ENCODE measurements at regions not wholly inside any gene's neighbourhood (a gene's known extent, or its start where the extent isn't known, plus 50 kb on each side); places are given as distances from the start of the nearest gene placed in this dataset.

DNA sequence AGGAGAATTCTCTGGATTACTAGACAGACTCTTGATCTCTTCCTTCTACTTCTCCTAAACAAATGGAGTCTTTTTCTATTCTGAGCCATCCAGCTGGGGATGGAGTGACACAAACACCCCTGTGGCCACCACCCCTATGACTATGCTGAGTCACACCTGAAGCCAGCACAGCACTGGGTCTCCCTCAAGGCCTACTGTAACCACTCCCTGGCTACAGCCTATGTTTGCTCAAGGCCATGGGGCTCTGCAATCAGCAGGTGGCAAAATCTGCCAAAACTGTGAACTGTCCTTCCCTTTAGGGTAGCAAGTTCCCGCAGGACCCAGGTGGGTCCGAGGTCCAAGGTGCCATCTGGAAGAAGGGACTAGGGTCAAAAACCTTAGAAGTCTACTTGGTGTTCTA lies 132.3 kb downstream of the TINAG start:
- no peak overlapping the region for H3K27ac ChIP-seq (ENCODE audit: low read depth)
- no peak overlapping the region for H3K4me3 ChIP-seq (ENCODE audit: low read depth, low read length)
- WGBS, result 91% methylated on average over 2 of the region's 2 CpGs
- H3K4me1 ChIP-seq (ENCODE audit: insufficient read depth), result no peaks in the 10 kb centered on the region
- H3K36me3 ChIP-seq (ENCODE audit: insufficient read depth), result no peaks in the 10 kb centered on the region
- no peak for DNase-seq (ENCODE audit: extremely low spot score)

DNA sequence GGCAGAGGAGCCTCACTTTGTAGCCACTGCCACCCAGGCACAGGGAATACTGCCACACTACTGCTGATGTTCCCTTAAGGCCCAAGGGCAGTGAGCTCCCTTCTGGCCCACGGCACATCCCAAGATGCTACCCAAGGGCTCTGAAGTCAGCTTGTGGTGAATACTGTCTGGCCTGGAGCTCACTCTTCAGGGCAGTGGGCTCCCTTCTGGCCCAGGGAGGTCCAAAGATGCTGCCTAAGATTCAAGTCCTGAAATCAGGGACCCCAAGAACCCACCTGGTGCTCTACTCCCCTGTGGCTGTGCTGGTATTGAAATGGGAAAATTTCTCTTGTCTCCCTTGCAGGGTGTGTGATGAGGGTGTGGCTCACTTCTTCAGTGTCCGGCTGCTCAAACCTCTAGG lies 132.8 kb downstream of the TINAG start:
- WGBS, result 87% methylated on average over 2 of the region's 2 CpGs
- H3K27ac ChIP-seq (ENCODE audit: low read depth), result no peak overlapping the region
- H3K36me3 ChIP-seq (ENCODE audit: insufficient read depth), result no peaks in the 10 kb centered on the region
- H3K4me1 ChIP-seq (ENCODE audit: insufficient read depth), result no peaks in the 10 kb centered on the region
- no peak overlapping the region for H3K4me3 ChIP-seq (ENCODE audit: low read depth, low read length)
- DNase-seq (ENCODE audit: extremely low spot score), result no peak

DNA sequence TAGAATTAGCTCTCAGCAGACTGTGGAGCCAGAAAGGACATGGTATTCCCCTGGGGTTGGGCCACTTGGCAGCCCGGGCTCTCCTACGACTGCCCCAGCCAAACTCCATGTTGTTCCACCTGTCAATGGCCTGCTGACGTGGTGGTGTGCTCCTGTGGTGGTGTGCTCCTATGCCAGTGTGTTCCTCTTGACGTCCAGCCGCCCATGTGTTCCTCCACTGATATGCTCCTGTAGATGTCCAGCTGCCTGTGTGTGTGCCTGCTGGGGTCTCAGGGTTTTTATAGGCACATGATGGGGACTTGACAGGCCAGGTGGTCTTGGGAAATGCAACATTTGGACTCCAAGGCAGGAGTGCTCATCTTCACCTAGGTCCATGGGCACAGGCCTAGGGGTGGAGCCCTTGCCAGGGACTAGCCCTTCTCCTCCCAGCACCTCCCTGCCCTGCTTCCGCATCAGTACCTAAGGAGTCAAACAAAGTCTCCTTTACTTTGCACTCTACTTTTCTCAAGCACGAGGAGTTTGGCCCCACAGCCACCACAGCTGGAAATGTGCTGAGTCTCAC lies 133.5 kb downstream of the TINAG start:
- no peak overlapping the region for H3K27ac ChIP-seq (ENCODE audit: low read depth)
- H3K4me1 ChIP-seq (ENCODE audit: insufficient read depth), result no peaks in the 10 kb centered on the region
- H3K36me3 ChIP-seq (ENCODE audit: insufficient read depth), result no peaks in the 10 kb centered on the region
- H3K4me3 ChIP-seq (ENCODE audit: low read depth, low read length), result no peak overlapping the region
- DNase-seq (ENCODE audit: extremely low spot score), result no peak
- WGBS, result 92% methylated on average over 7 of the region's 7 CpGs

DNA sequence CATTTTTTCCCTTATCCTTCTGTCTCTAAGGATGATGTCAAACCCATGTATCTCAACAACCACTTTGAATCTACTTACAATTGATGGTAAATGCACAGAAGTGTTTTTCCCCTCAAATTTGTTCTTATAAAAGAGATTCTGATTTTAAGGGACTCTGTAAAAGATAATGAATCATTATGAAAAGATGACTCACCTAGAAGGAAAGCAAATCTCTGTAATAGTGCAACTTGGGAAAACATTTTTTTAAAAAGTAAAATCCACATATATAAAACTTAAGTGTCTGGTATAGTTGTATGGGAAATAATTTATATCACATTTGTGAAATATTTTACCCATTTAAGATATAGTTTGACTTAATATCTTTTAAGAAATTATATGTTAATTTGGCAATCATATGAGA lies 137.0 kb downstream of the TINAG start:
- Histone ChIP-seq H3K36me3 (ENCODE audit: insufficient read depth) (no peaks in the 10 kb centered on the region), H3K4me3 (ENCODE audit: low read depth, low read length) (no peak overlapping the region), H3K4me1 (ENCODE audit: insufficient read depth) (no peaks in the 10 kb centered on the region), H3K27ac (ENCODE audit: low read depth) (no peak overlapping the region)
- no peak for DNase-seq (ENCODE audit: extremely low spot score)

GRCh38 chr6:54448617-54449016 lies 140.4 kb downstream of the TINAG start:
- Histone ChIP-seq H3K36me3 (ENCODE audit: insufficient read depth) (no peaks in the 10 kb centered on the region), H3K4me3 (ENCODE audit: low read depth, low read length) (no peak overlapping the region), H3K27ac (ENCODE audit: low read depth) (no peak overlapping the region), H3K4me1 (ENCODE audit: insufficient read depth) (no peaks in the 10 kb centered on the region)
- 72% methylated on average over 4 of the region's 4 CpGs for WGBS
- DNase-seq (ENCODE audit: extremely low spot score), result no peak

DNA sequence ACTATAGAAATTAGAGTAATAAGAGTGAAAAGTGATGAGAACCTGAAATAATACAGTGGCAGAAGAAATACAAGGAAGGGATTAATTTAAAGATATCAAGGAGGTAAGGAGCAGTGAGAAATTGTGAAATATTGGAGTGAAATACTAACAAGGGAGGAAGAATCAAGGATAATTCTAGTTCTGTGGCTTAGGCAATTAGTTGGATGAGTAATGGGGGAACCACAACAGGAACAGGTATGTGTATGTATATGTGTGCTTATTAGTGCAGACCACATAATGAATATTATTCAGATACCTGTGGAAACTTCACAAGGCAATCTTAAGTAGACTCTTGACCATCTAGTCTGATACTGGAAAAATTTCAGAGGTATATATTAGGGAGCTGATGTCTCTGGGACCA lies 143.3 kb downstream of the TINAG start:
- Histone ChIP-seq H3K4me3 (ENCODE audit: low read depth, low read length) (no peak overlapping the region), H3K4me1 (ENCODE audit: insufficient read depth) (no peaks in the 10 kb centered on the region), H3K27ac (ENCODE audit: low read depth) (no peak overlapping the region), H3K36me3 (ENCODE audit: insufficient read depth) (no peaks in the 10 kb centered on the region)
- no peak for DNase-seq (ENCODE audit: extremely low spot score)

DNA sequence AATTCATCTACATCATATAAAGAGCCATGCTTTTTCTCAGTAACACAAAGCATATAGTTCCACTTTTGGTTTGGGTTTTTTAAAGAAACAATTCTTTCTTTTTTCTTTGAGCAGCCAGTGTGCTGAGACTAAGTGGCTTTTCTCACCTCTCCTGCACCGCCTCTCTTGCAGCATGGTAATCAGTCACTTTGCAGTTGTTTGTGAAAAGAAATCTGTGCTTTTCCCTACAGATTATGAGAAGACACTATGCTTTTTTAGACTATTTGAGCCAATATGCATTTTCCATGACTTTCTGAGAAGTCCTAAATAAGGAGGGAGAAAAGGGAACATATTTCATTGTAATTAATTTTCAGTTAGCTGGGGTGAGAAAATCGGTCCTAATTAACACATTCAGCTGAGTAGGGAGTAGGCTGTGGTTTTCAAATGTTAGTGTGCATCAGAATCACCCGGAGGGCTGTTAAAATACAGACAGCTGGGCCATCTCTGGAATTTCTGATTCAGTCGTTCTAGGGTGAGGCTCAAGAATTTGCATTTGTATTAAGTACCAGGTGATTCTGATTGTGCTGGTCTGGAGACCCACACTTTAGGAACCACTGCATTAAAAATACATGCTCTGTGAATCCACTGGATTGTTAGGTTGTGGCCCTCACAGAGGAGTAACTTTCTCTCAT lies 155.2 kb downstream of the TINAG start:
- no peak overlapping the region for H3K4me3 ChIP-seq (ENCODE audit: low read depth, low read length)
- DNase-seq (ENCODE audit: extremely low spot score), result no peak
- H3K36me3 ChIP-seq (ENCODE audit: insufficient read depth), result no peaks in the 10 kb centered on the region
- no peaks in the 10 kb centered on the region for H3K4me1 ChIP-seq (ENCODE audit: insufficient read depth)
- 65% methylated on average over 4 of the region's 4 CpGs for WGBS
- no peak overlapping the region for H3K27ac ChIP-seq (ENCODE audit: low read depth)

DNA sequence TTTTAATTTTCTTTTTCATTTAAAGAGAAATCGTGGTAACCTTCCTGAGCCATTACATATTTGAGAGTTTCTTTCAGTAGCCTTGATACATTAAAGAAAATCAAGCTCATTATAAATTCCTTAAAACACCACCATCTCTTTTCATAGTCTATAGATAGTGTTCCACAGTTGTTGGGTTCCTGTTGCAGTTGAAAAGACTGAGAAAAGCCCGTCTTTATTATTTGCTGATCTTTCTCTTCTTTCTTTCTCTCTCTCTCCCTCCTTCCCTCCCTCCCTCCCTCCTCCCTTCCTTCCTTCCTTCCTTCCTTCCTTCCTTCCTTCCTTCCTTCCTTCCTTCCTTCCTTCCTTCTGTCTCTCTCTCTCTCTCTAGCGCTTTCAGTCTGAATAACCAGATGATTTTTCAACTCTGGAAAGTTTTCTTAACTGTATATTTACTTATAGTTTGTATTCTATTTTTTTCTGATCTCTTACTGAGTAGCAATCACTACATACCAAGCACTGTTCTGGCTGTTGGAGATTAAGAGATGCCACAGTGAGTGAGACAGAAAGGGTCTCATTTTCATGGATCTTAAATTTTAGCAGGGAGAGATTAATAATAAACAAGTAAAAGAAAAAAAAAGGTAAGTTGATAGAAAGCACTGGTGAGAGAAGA lies 157.5 kb downstream of the TINAG start:
- Histone ChIP-seq H3K4me3 (ENCODE audit: low read depth, low read length) (no peak overlapping the region), H3K36me3 (ENCODE audit: insufficient read depth) (no peaks in the 10 kb centered on the region), H3K27ac (ENCODE audit: low read depth) (no peak overlapping the region), H3K4me1 (ENCODE audit: insufficient read depth) (no peaks in the 10 kb centered on the region)
- DNase-seq (ENCODE audit: extremely low spot score), result no peak
- 83% methylated on average over 3 of the region's 3 CpGs for whole genome bisulfite sequencing

- H3K4me3 ChIP-seq (ENCODE audit: low read depth, low read length), result no peak overlapping the region
- no peak for DNase-seq (ENCODE audit: extremely low spot score)
- no peak overlapping the region for H3K27ac ChIP-seq (ENCODE audit: low read depth)
- no peaks in the 10 kb centered on the region for H3K36me3 ChIP-seq (ENCODE audit: insufficient read depth)
- no peaks in the 10 kb centered on the region for H3K4me1 ChIP-seq (ENCODE audit: insufficient read depth)
- 87% methylated on average over 1 of the region's 1 CpG for WGBS
Measured at GRCh38 chr6:54467384-54467783, 159.1 kb downstream of the TINAG start.

DNA sequence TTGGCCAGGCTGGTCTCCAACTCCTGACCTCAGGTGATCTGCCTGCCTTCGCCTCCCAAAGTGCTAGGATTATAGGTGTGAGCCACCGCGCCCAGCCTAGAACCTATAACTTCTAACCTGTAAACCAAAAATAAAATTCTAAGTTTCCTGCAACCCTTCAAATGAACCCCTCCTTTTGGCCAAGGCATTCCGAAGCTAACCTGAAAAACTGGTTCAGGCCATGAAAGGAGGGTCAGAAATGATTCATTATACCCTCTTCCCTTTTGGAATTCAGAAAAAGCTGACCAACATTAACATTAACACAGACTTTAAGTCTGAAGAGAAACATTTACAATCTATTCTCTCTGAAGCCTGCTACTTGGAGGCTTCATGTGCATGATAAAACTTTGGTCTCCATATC lies 165.1 kb downstream of the TINAG start:
- no peak for DNase-seq (ENCODE audit: extremely low spot score)
- 91% methylated on average over 4 of the region's 4 CpGs for WGBS
- no peaks in the 10 kb centered on the region for H3K4me1 ChIP-seq (ENCODE audit: insufficient read depth)
- H3K27ac ChIP-seq (ENCODE audit: low read depth), result no peak overlapping the region
- no peaks in the 10 kb centered on the region for H3K36me3 ChIP-seq (ENCODE audit: insufficient read depth)
- H3K4me3 ChIP-seq (ENCODE audit: low read depth, low read length), result no peak overlapping the region

DNA sequence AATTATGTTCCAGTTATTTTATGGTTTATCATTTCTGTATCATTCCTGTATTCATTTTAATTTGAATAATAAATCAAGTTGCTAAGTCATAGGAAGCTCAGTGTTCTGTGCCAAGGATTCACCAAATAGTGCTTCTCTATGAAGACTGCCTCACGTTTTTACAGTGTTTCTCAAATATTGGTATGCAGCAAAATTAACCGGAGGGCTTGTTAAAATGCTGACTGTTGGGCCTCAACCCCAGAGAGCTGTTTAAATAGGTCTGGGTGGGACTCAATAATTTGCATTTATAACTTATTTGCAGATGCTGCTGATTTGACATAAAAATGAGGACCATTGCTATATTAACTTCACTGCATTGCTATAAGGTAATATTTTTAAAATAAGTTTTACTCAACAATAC lies 166.7 kb downstream of the TINAG start:
- H3K27ac ChIP-seq (ENCODE audit: low read depth), result no peak overlapping the region
- no peaks in the 10 kb centered on the region for H3K36me3 ChIP-seq (ENCODE audit: insufficient read depth)
- no peak for DNase-seq (ENCODE audit: extremely low spot score)
- no peak overlapping the region for H3K4me3 ChIP-seq (ENCODE audit: low read depth, low read length)
- 45% methylated on average over 2 of the region's 2 CpGs for WGBS
- no peaks in the 10 kb centered on the region for H3K4me1 ChIP-seq (ENCODE audit: insufficient read depth)

DNA sequence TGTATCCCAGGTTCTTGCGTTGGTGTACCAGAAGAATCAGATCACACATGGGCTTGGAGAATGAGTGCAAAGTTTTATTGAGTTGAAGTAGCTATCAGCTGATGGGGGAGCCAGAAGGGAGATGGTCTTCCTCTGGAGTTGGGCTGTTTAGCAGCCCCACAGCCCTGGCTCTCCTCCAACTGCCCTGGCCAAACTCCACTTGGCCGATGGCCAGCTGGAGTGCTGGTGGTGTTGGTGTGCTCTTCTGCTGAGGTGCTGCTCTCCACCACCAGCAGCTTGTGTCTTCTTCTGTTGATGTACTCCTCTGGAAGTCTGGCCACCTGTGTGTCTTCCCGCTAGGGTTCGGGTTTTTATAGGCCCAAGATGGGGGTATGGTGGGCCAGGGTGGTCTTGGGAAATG lies 172.8 kb downstream of the TINAG start:
- WGBS, result 92% methylated on average over 4 of the region's 4 CpGs
- DNase-seq (ENCODE audit: extremely low spot score), result no peak
- Histone ChIP-seq H3K4me1 (ENCODE audit: insufficient read depth) (no peaks in the 10 kb centered on the region), H3K27ac (ENCODE audit: low read depth) (no peak overlapping the region), H3K36me3 (ENCODE audit: insufficient read depth) (no peaks in the 10 kb centered on the region), H3K4me3 (ENCODE audit: low read depth, low read length) (no peak overlapping the region)

- H3K4me1 ChIP-seq (ENCODE audit: insufficient read depth), result no peaks in the 10 kb centered on the region
- no peak overlapping the region for H3K27ac ChIP-seq (ENCODE audit: low read depth)
- 84% methylated on average over 3 of the region's 3 CpGs for WGBS
- no peaks in the 10 kb centered on the region for H3K36me3 ChIP-seq (ENCODE audit: insufficient read depth)
- no peak overlapping the region for H3K4me3 ChIP-seq (ENCODE audit: low read depth, low read length)
- DNase-seq (ENCODE audit: extremely low spot score), result no peak
Measured at GRCh38 chr6:54491431-54491830, 183.2 kb downstream of the TINAG start.

DNA sequence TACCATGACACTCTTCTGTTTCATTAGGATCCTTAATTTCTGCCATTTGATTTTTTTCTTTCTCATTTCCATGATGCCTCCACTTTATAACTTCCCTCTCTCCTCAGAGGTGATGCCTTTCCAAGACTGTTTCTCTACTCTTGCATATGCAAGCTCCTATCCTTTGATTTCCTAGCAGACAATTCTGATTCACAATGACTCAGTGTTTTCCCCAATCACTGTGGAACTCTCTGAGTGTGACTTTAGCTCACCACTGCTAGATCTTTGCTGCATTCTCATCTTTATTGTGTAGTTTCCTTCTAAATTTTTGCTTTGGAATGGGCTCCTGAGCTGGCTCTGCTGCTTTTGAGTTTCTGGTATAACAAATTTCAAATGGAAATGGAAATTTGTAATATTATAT lies 184.9 kb downstream of the TINAG start:
- no peak overlapping the region for H3K27ac ChIP-seq (ENCODE audit: low read depth)

More for the DNA sequence above, 184.9 kb downstream of the TINAG start:
- Histone ChIP-seq H3K4me3 (ENCODE audit: low read depth, low read length) (no peak overlapping the region), H3K36me3 (ENCODE audit: insufficient read depth) (no peaks in the 10 kb centered on the region), H3K4me1 (ENCODE audit: insufficient read depth) (no peaks in the 10 kb centered on the region)
- no peak for DNase-seq (ENCODE audit: extremely low spot score)

Data from urinary bladder (tissue), 3 donors.